MM.1S (cell line): ENCODE measurements at regions not wholly inside any gene's neighbourhood (a gene's known extent, or its start where the extent isn't known, plus 50 kb on each side); places are given as distances from the start of the nearest gene placed in this dataset.
"Not testable (repeated sequence)": the region's sequence is repeated elsewhere in the genome, so short reads cannot be mapped to it uniquely, and the experiment has no call there.

Experiments used
- DNase-seq: peaks from one replicate; pipeline ENCODE4 v3.0.0-alpha.2; 2015
- H2AFZ ChIP-seq: fragments of 300-600 bp; sonication (generic); 2 replicates; pipeline ENCODE4 v1.6.0; 2016; ENCODE audit warnings: antibody characterized with exemption, low read length
- H3F3A ChIP-seq: fragments of 300-600 bp; sonication (generic); 2 replicates; pipeline ENCODE4 v1.6.1; 2016; ENCODE audit warnings: mild to moderate bottlenecking, antibody characterized with exemption, low read length, moderate library complexity, mixed read lengths; ENCODE audit not compliant: insufficient read depth
- H3K27ac ChIP-seq: fragments of 300-600 bp; sonication (generic); 2 replicates; pipeline ENCODE4 v1.5.1; 2016; ENCODE audit warnings: mild to moderate bottlenecking, low read length
- H3K27me3 ChIP-seq: fragments of 300-600 bp; sonication (generic); replicated peaks from 2 replicates; pipeline ENCODE4 v1.6.0; 2016; ENCODE audit warnings: low read length; ENCODE audit not compliant: insufficient read depth
- H3K36me3 ChIP-seq: fragments of 300-600 bp; sonication (generic); replicated peaks from 2 replicates; pipeline ENCODE4 v1.6.1; 2016; ENCODE audit warnings: mild to moderate bottlenecking, low read length, mixed read lengths; ENCODE audit not compliant: insufficient read depth
- H3K4me1 ChIP-seq: fragments of 300-600 bp; sonication (generic); 2 replicates; pipeline ENCODE4 v1.6.1; 2016; ENCODE audit warnings: low read length, mixed read lengths
- H3K4me2 ChIP-seq: fragments of 300-600 bp; sonication (generic); 2 replicates; pipeline ENCODE4 v1.6.0; 2016; ENCODE audit warnings: low read depth, low read length
- H3K4me3 ChIP-seq: fragments of 300-600 bp; sonication (generic); 2 replicates; pipeline ENCODE4 v1.5.1; 2016; ENCODE audit warnings: low read length, mixed read lengths
- H3K79me2 ChIP-seq: fragments of 300-600 bp; sonication (generic); 2 replicates; pipeline ENCODE4 v1.6.1; 2016; ENCODE audit warnings: mixed run types, low read length, mixed read lengths
- H3K9ac ChIP-seq: fragments of 300-600 bp; sonication (generic); 2 replicates; pipeline ENCODE4 v1.6.1; 2016; ENCODE audit warnings: low read length, mixed read lengths
- H3K9me2 ChIP-seq: fragments of 300-600 bp; sonication (generic); replicated peaks from 2 replicates; pipeline ENCODE4 v1.6.1; 2016; ENCODE audit warnings: mild to moderate bottlenecking, low read length, mixed read lengths; ENCODE audit not compliant: insufficient read depth
- H3K9me3 ChIP-seq: fragments of 300-600 bp; sonication (generic); replicated peaks from 2 replicates; pipeline ENCODE4 v1.6.1; 2016; ENCODE audit warnings: mild to moderate bottlenecking, low read length, mixed read lengths; ENCODE audit not compliant: insufficient read depth
- H4K20me1 ChIP-seq: fragments of 300-600 bp; sonication (generic); 2 replicates; pipeline ENCODE4 v1.6.1; 2016; ENCODE audit warnings: mild to moderate bottlenecking, low read length, moderate library complexity, mixed read lengths; ENCODE audit not compliant: insufficient read depth
- EZH2 ChIP-seq: fragments of 300-600 bp; sonication (generic); optimal IDR thresholded peaks from 2 replicates; pipeline ENCODE3; 2017; ENCODE audit warnings: low read depth, mild to moderate bottlenecking, antibody characterized with exemption, low read length, mixed read lengths
- EZH2phosphoT487 ChIP-seq: fragments of 300-600 bp; sonication (generic); IDR thresholded peaks from 2 replicates; pipeline ENCODE4 v1.6.1; 2018; ENCODE audit warnings: antibody characterized with exemption, low read length
- TF ChIP-seq, protein P1 (sequence below): fragments of 300-600 bp; sonication (generic); IDR thresholded peaks from 2 replicates; pipeline ENCODE4 v1.5.1; 2016; ENCODE audit warnings: antibody characterized with exemption, low read length, mixed read lengths

DNA sequence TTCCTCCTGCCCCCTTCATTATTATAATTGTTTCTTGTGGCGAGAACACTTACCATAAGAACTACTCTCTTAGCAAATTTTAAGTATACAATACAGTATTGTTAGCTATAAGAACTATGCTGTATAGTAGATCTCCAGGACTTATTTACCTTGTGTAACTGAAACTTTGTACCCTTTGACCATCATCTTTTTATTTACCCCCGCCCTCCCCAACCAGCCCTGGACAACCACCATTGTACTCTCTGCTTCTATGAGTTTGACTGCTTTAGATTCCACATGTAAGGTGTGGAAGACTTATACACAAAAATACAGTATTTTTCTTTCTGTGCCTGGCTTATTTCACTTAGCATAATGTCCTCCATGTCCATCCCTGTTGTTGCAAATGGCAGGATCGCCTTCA lies 161.1 kb downstream of the PHF8 start:
- DNase-seq = no peak
- Histone ChIP-seq H3K9me2 (no peaks in the 10 kb centered on the region), H3K27me3 (no peaks in the 10 kb centered on the region), H3K27ac (no peak overlapping the region), H4K20me1 (no peaks in the 10 kb centered on the region), H3K79me2 (no peaks in the 10 kb centered on the region), H3K9ac (no peak overlapping the region), H3K4me2 (no peak overlapping the region), H3K9me3 (no peaks in the 10 kb centered on the region), H2AFZ (no peak overlapping the region), H3K36me3 (no peaks in the 10 kb centered on the region), H3K4me1 (no peaks in the 10 kb centered on the region), H3F3A (no peaks in the 10 kb centered on the region), H3K4me3 (no peak overlapping the region)
- TF ChIP-seq EZH2phosphoT487 (no peak), EZH2 (no peak)
- TF ChIP-seq, protein P1, sequence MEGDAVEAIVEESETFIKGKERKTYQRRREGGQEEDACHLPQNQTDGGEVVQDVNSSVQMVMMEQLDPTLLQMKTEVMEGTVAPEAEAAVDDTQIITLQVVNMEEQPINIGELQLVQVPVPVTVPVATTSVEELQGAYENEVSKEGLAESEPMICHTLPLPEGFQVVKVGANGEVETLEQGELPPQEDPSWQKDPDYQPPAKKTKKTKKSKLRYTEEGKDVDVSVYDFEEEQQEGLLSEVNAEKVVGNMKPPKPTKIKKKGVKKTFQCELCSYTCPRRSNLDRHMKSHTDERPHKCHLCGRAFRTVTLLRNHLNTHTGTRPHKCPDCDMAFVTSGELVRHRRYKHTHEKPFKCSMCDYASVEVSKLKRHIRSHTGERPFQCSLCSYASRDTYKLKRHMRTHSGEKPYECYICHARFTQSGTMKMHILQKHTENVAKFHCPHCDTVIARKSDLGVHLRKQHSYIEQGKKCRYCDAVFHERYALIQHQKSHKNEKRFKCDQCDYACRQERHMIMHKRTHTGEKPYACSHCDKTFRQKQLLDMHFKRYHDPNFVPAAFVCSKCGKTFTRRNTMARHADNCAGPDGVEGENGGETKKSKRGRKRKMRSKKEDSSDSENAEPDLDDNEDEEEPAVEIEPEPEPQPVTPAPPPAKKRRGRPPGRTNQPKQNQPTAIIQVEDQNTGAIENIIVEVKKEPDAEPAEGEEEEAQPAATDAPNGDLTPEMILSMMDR = no peak

DNA sequence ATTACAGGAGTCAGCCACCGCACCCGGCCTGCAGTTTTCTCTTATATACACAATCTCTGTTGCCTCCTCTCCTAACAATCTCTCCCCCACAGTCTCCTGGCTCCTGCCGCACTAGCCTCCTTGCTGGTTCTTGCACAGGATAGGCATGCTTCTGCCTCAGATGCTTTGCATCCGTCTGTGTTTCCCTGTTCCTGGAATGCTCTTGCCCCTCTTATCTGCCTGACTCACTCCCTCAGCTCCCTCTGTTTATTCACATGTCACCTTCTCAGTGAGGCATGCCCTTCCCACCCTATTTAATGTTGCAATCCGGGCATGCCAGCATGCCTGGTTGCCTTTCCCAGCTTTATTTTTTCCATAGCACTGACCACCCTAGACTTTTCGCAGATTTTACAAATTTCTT lies 161.9 kb downstream of the PHF8 start:
- Histone ChIP-seq H3K4me2 (no peak overlapping the region), H3K9me2 (no peaks in the 10 kb centered on the region), H3K79me2 (no peaks in the 10 kb centered on the region), H3F3A (no peaks in the 10 kb centered on the region), H2AFZ (no peak overlapping the region), H4K20me1 (no peaks in the 10 kb centered on the region), H3K4me3 (no peak overlapping the region), H3K9me3 (no peaks in the 10 kb centered on the region), H3K36me3 (no peaks in the 10 kb centered on the region), H3K4me1 (no peaks in the 10 kb centered on the region), H3K9ac (no peak overlapping the region), H3K27me3 (no peaks in the 10 kb centered on the region), H3K27ac (no peak overlapping the region)
- TF ChIP-seq EZH2 (no peak), EZH2phosphoT487 (no peak)
- TF ChIP-seq, protein P1 = no peak
- no peak for DNase-seq

DNA sequence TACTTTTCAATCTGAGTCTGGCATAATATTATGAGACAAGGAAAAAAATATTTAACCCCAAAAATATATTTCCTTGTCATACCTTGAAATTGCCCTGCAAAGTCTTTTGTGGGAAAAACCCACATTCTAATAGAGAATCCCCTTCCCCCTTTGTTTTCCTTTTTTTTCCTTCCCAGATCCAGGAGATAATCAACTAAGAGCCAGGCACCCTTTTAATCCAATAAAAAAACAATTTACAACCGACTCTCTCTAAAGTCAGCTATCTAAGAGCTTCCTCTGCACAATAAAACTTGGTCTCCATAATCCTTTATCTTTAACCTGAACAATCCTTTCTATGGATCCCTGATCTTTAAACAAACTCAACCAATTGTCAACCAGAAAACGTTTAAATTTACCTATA lies 163.5 kb downstream of the PHF8 start:
- not testable (repeated sequence) for H3K27me3 ChIP-seq, H2AFZ ChIP-seq, H3K36me3 ChIP-seq, DNase-seq, H3K79me2 ChIP-seq, H3K4me2 ChIP-seq, H3K4me1 ChIP-seq, H3F3A ChIP-seq, H3K9ac ChIP-seq, H4K20me1 ChIP-seq, H3K27ac ChIP-seq, H3K9me3 ChIP-seq, H3K4me3 ChIP-seq, H3K9me2 ChIP-seq

DNA sequence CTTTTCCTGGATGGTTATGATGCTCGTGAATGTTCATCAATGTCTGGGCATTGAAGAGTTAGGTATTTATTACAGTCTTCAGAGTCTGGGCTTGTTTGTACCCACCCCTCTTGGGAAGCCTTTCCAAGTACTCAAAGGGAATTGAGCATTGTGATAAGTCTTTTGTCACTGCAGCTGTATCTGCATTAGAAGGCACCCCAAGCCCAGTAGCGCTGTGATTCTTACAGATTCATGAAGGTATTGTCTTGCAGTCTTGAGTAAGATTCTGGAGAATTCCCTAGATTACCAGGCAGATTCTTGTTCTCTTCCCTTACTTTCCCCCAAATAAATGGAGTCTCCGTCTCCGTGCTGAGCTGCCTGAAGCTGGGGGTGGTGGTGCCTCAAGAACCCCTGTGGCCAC lies 173.4 kb upstream of the HUWE1 start:
- no peaks in the 10 kb centered on the region for H3F3A ChIP-seq
- no peak overlapping the region for H3K9ac ChIP-seq
- no peaks in the 10 kb centered on the region for H3K36me3 ChIP-seq
- H3K4me2 ChIP-seq = no peak overlapping the region
- no peak for DNase-seq
- H3K79me2 ChIP-seq = no peaks in the 10 kb centered on the region
- no peaks in the 10 kb centered on the region for H4K20me1 ChIP-seq
- H3K4me3 ChIP-seq = no peak overlapping the region
- H3K27ac ChIP-seq = no peak overlapping the region
- no peaks in the 10 kb centered on the region for H3K9me3 ChIP-seq
- TF ChIP-seq EZH2phosphoT487 = no peak
- no peak for TF ChIP-seq EZH2
- TF ChIP-seq, protein P1 = no peak
- no peaks in the 10 kb centered on the region for H3K27me3 ChIP-seq
- H3K9me2 ChIP-seq = no peaks in the 10 kb centered on the region
- H2AFZ ChIP-seq = no peak overlapping the region
- H3K4me1 ChIP-seq = no peaks in the 10 kb centered on the region
